ENCODE measurements at regions not wholly inside any gene's neighbourhood (a gene's known extent, or its start where the extent isn't known, plus 50 kb on each side); places are given as distances from the start of the nearest gene placed in this dataset.

DNA sequence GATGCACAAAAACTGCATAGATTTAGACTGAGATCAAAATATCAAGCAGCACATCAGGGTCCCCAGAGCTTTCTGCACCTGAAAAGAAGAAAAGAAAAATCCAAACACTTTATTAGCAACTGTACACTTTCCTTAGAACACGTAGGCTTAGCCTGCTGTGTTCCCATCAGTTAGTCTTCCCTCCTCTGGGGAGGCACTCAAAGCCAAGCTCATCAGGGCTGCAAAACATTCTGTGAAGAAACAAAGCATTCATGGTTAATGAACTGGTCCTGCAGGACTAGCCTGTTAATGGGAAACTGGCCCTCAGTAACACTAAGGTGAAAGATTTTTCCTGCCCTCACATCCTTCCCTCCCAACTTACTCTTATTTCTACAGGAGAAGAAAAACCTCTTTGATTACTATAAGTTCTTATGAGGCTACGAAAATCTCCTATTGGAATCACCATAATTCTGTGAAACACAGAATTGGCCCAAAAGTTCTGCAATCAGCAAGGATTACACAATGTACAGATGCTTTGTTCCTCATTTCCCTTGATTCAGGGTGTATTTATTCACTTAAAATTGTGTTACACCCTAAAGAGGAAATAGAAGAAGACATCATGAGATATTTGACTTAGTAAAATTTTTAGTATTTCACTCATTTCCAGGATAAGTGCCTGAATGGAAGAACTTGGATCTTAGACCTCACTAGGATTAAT, 901.0 kb upstream of the MAP3K7 start:
- TF ChIP-seq, protein P1, sequence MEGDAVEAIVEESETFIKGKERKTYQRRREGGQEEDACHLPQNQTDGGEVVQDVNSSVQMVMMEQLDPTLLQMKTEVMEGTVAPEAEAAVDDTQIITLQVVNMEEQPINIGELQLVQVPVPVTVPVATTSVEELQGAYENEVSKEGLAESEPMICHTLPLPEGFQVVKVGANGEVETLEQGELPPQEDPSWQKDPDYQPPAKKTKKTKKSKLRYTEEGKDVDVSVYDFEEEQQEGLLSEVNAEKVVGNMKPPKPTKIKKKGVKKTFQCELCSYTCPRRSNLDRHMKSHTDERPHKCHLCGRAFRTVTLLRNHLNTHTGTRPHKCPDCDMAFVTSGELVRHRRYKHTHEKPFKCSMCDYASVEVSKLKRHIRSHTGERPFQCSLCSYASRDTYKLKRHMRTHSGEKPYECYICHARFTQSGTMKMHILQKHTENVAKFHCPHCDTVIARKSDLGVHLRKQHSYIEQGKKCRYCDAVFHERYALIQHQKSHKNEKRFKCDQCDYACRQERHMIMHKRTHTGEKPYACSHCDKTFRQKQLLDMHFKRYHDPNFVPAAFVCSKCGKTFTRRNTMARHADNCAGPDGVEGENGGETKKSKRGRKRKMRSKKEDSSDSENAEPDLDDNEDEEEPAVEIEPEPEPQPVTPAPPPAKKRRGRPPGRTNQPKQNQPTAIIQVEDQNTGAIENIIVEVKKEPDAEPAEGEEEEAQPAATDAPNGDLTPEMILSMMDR (IDR thresholded peaks at IDR 0.05; ENCODE audit: insufficient read depth, low read length): no peak
- TF ChIP-seq POLR2AphosphoS5 (IDR thresholded peaks at IDR 0.05; ENCODE audit: low read depth): no peak
- TF ChIP-seq, protein P2, sequence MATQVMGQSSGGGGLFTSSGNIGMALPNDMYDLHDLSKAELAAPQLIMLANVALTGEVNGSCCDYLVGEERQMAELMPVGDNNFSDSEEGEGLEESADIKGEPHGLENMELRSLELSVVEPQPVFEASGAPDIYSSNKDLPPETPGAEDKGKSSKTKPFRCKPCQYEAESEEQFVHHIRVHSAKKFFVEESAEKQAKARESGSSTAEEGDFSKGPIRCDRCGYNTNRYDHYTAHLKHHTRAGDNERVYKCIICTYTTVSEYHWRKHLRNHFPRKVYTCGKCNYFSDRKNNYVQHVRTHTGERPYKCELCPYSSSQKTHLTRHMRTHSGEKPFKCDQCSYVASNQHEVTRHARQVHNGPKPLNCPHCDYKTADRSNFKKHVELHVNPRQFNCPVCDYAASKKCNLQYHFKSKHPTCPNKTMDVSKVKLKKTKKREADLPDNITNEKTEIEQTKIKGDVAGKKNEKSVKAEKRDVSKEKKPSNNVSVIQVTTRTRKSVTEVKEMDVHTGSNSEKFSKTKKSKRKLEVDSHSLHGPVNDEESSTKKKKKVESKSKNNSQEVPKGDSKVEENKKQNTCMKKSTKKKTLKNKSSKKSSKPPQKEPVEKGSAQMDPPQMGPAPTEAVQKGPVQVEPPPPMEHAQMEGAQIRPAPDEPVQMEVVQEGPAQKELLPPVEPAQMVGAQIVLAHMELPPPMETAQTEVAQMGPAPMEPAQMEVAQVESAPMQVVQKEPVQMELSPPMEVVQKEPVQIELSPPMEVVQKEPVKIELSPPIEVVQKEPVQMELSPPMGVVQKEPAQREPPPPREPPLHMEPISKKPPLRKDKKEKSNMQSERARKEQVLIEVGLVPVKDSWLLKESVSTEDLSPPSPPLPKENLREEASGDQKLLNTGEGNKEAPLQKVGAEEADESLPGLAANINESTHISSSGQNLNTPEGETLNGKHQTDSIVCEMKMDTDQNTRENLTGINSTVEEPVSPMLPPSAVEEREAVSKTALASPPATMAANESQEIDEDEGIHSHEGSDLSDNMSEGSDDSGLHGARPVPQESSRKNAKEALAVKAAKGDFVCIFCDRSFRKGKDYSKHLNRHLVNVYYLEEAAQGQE (IDR thresholded peaks at IDR 0.05; ENCODE audit: insufficient replicate concordance, low read depth): no peak
- TF ChIP-seq SPI1 (IDR thresholded peaks at IDR 0.05; ENCODE audit: borderline replicate concordance, low read depth): no peak
